HG02759 (cell line): ENCODE measurements at regions not wholly inside any gene's neighbourhood (a gene's known extent, or its start where the extent isn't known, plus 50 kb on each side); places are given as distances from the start of the nearest gene placed in this dataset.

Experiments
- ATAC-seq: cut with Tn5 transposase; IDR thresholded peaks from one replicate; pipeline ENCODE4 v1.9.1; 2021; ENCODE audit warnings: mild to moderate bottlenecking, moderate library complexity; ENCODE audit not compliant: unreplicated experiment

DNA sequence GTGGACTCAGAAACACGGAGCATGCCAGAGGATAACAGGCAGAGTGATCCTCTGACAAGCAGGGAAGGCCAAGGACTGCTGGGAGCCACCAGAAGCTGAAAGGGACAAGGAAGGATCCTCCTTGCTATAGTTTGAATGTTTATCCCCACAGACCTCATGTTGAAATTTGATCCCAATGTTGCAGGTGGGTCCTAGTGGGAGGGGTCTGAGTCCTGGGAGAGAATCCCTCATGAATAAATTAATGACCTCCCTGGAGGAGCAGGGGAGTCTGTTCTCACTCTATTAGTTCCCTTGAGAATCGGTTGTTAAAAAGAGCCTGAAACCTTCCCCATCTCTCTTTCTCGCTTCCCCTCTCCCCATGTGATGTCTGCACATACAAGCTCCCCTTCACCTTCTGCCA lies 124.4 kb downstream of the FBXO15 start:
- ATAC-seq, result no peak

DNA sequence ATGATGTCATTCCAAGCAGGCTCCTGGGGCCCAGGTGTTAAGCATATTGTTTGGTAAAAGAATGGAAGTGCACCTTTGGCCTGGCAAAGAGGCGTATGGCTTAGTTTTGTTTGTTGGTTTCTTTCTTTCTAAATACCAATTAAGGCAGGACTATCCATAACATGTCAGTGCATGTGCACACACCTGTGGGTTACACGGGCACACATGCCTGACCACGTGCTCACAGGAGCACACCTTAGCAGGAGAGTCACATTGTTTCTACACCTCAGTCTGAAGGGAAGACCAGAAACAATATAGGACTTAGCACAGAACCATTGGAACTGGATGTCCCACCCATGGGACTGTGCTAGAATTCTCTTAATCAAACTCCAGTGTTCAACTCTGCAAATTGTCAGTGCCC lies 127.8 kb downstream of the FBXO15 start:
- ATAC-seq, result no peak

GRCh38 chr18:74013955-74014354 lies 133.7 kb downstream of the FBXO15 start:
- ATAC-seq, result no peak

- ATAC-seq, result no peak
These were observed 134.5 kb downstream of the FBXO15 start for GRCh38 chr18:74012954-74013630.

- ATAC-seq, result no peak
These were observed 141.5 kb downstream of the FBXO15 start for GRCh38 chr18:74006143-74006542.

GRCh38 chr18:74005320-74006109 lies 142.1 kb downstream of the FBXO15 start:
- ATAC-seq, result no peak

- no peak for ATAC-seq
These were observed 155.2 kb downstream of the FBXO15 start for GRCh38 chr18:73992242-73993022.

DNA sequence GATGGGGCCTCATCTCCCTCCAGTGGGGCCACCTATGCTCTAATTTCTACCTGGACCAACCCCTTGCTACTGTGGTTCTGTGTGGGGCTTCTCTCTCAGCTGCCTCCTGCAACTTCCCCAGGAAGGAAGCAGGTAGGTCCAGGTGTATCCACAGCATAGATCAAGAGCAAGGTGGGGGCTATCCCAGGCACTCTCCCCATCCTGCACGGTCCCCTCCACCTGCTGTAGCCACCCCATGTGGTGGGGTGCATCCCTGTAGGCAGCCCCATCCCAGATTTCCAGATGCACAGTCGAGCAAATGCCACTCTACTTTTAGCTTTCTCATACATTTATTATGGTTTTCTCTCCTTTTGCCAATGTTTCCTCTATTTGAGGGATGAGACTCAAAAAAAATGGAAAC lies 156.1 kb downstream of the FBXO15 start:
- no peak for ATAC-seq

DNA sequence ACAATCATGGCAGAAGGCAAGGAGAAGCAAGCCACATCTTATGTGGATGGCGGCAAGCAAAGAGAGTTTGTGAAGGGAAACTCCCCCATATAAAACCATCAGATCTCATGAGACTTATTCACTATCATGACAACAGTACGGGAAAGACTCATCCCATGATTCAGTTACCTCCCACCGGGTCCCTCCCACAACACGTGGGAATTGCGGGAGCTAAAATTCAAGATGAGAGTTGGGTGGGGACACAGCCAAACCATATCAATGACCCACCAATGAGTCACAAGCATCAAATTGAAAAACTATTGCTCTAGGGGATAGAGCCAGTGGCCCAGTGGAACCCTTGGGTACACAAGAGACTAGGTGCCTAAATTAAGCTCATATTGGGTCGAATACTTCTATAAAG lies 157.4 kb downstream of the FBXO15 start:
- ATAC-seq, result no peak

GRCh38 chr18:73987247-73987980 lies 160.2 kb downstream of the FBXO15 start:
- no peak for ATAC-seq

DNA sequence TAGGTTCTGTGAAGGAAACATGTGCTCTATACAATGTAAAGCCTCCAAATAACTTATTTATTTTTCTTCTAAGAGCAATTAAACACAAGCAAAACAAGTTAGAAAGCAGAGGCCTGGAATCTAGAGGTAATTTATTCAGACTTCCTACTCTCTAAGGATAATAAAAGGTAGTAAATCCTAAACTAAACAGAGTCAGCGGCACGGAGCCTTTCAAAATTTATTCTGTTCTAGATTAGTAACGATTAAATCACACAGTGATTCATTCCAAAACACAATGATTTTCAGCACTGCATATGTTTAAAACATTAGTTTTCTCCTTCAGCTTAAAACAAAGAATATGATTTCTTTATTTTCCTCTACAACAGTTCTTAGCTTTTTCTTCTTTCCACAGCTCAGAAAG lies 160.9 kb downstream of the FBXO15 start:
- ATAC-seq, result no peak

- ATAC-seq, result no peak
These were observed 161.6 kb downstream of the FBXO15 start for GRCh38 chr18:73985855-73986625.

GRCh38 chr18:73983970-73984369 lies 163.7 kb downstream of the FBXO15 start:
- no peak for ATAC-seq

GRCh38 chr18:73983496-73983895 lies 164.1 kb downstream of the FBXO15 start:
- no peak for ATAC-seq

- ATAC-seq, result no peak
These were observed 165.8 kb downstream of the FBXO15 start for GRCh38 chr18:73981796-73982195.

DNA sequence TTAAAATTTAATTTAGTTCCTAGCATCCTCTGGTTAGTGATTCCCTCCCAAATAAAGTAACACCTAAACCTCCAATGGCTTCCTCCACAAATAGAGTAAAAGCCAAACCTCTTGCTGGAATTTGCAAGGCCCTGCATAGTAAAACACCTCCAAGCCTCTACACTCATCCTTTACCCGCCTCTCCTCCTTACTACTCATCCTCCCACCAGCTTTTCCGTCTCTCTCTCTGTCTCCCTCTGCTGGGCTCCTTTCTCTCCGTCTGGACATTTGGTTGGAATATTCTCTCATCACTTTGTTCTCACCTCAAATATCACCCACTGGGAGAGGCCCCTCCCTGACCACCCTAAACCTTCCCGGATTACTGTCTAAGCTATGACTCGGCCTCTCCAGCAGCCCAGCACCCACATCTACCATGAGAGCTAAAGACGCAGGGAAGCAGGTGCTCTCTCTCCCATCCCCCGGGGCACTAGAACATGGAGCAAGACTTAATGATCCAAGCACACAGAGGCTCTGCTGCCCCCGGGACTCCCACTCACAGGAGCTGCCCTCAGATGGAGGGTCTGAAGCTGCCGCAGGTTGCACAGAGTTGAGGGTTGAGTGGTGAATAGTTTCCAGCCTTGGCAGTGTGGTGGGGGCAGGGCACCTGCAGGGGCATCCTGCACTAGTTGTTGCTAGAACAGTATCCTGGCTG lies 167.2 kb downstream of the FBXO15 start:
- no peak for ATAC-seq

DNA sequence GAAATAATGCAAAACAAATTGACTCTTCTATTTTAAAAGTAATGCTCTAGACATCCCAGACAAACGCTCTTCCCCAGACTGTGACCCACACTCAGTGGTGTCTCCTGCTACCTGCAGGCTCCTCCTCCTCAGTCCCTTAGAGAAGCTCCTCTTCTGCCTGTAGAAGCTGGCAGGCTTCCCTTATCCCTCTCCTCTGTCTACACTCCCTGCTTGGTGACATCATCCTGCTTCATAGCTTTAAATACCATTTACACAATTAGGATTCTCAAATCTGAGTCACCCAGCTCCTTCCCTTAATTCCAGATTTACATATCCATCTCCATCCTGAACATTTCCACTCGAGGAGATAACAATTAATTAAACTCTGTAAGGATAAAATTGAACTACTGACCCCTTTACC lies 167.9 kb downstream of the FBXO15 start:
- ATAC-seq, result no peak

GRCh38 chr18:73976433-73976832 lies 171.2 kb downstream of the FBXO15 start:
- ATAC-seq, result no peak

GRCh38 chr18:73975266-73975665 lies 172.4 kb downstream of the FBXO15 start:
- no peak for ATAC-seq

- no peak for ATAC-seq
These were observed 173.7 kb downstream of the FBXO15 start for GRCh38 chr18:73973972-73974371.
